Stimulated activated naive CD4-positive, alpha-beta T cell (primary cell): ENCODE measurements at regions not wholly inside any gene's neighbourhood (a gene's known extent, or its start where the extent isn't known, plus 50 kb on each side); places are given as distances from the start of the nearest gene placed in this dataset.

Experiments
- DNase-seq, 6 experiments: peaks; one replicate each; lab custom pipeline; 2025; lab: John Stamatoyannopoulos, UW

DNA sequence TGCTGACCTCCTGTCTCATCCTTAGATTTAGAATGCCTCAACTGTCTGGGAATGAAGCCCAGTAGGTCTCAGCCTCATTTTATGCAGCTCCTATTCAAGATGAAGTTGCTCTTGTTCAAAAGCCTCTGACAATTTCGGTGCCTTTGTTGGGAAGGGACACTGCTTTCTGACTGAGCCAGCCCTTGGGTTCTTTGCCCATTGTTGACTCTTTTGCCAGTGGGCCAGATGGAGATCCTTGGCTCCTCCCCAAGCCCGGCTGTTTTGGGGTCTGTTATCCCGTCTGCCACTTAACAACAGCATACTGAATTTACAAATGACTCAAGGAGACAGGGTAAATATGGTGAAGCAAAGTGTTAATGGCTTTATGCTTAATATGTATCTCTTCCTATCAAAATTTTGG lies 58.3 kb upstream of the PRKX start:
- no peak for DNase-seq

DNA sequence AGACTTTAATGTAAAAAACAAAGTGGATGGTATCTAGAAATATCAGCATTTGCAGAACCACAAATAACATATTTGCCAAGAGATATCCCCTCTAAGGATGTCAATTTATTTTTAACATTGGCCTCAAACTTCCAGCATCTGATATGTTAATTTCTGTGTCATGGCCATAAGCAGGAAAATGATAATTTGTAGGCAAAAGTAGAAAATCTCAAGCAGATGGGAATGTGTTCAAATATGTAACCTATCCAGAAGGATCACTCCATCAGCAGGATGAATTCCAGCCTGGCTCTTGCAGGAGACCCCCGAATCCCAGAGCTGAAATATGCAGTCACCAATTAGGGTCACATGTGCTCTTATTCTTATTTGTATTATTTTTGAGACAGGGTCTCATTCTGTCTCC lies 55.4 kb upstream of the PRKX start:
- no peak for DNase-seq
